ENCODE measurements at regions not wholly inside any gene's neighbourhood (a gene's known extent, or its start where the extent isn't known, plus 50 kb on each side); places are given as distances from the start of the nearest gene placed in this dataset.
"Not testable (repeated sequence)": the region's sequence is repeated elsewhere in the genome, so short reads cannot be mapped to it uniquely, and the experiment has no call there.

DNA sequence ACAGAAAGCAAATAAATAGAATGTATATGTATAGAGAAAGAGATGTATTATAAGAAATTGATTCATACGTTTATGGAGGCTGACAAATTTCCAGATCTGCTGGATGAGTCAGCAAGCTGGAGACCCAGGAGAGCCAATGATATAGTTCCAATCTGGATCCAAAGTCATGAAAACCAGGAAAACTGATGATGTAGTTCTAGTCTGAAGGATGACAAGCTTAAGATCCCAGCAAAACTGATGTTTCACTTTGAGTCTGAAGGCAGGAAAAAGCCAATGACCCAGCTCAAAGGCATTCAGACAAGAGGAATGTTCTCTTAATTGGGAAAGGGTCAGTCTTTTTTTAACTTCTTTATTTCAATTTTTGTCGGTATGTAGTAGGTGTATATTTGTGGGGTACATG lies 102.6 kb downstream of the LHFPL1 start:
- no peak for TF ChIP-seq POLR2A (IDR thresholded peaks at IDR 0.05; ENCODE audit: low read depth, low read length)
- FAIRE-seq = no peak

DNA sequence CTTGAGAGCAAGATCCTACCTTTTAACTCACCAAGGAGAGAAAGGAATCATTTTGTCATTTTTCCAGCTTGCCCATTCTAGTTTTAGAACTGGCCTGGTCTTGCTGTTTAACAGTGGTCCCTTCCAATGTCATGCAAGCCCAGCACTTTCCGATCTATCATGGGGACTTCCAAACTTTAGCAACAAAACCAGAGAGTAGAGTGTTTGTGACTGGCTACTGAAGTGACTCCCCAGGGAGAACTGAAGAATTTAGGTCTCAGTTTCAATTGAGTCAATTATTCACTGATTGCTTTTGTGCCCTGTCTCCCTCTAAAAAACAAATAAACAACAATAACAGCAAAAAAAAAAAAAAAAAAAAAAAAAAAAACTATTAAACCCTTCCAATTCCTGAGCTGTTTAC lies 108.3 kb downstream of the LHFPL1 start:
- no peak for FAIRE-seq
- no peak for TF ChIP-seq POLR2A (IDR thresholded peaks at IDR 0.05; ENCODE audit: low read depth, low read length)
- DNase-seq (ENCODE audit: insufficient read length, low spot score) = no peak

More for the DNA sequence above, 102.6 kb downstream of the LHFPL1 start:
- no peak for DNase-seq (ENCODE audit: insufficient read length, low spot score)

DNA sequence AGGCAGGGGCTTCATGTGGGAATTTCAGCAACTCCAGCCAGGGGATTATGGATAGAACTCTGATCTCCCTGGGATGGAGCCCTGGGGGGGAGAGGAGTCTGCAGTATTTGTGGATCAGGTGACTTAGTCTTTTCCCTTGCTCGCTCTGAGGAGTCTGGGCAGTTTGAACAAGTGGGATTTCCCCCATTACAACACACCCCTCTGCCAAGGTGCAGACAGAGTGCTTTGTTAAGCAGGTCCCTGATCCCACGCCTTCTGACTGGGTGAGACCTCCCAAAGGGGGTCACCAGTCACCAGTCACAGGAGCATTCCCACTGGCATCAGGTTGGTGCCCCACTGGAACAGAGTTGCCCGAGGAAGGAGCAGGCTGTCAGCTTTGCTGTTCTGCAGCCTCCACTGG lies 123.9 kb downstream of the LHFPL1 start:
- TF ChIP-seq POLR2A (IDR thresholded peaks at IDR 0.05; ENCODE audit: low read depth, low read length) = no peak
- DNase-seq (ENCODE audit: insufficient read length, low spot score) (no peak), FAIRE-seq (no peak)

DNA sequence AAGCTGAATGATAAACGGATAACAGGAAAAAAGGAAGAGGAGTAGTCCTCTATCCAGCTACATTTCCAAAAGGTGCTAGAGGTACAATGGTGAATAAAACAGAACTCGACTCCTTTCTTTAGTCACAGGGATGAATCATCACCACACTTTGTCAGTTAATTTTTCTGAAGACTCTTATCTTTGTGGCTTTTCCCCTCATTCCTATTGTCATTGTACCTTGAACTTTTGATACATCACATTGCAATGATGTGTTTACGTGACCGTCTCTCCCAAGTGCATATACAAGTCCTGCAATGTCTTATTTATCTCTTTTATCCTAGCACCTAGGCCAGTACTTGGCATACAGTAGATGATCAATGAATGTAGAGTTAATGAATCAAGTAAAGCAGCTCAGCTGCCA lies 134.7 kb downstream of the LHFPL1 start:
- TF ChIP-seq POLR2A (IDR thresholded peaks at IDR 0.05; ENCODE audit: low read depth, low read length) = no peak
- DNase-seq (ENCODE audit: insufficient read length, low spot score) (no peak), FAIRE-seq (no peak)

DNA sequence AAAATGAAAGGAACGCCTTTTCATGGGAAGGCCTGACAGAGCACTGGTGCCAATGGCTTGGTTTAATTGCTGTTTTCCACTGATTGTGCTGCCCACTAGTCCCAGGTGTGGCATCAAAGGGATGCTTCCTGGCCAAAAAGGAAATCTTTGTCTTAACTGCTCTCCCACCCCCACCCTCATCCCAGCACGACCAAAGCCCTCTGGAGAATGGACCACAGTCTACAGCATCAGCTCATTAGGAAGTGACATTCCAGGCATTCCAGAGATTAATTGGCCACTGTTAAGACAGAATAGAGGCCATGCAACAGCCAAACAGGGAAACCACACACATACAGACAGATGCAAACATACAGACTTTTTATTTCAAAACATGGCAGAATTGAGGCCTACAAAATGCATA lies 143.2 kb downstream of the LHFPL1 start:
- TF ChIP-seq POLR2A (IDR thresholded peaks at IDR 0.05; ENCODE audit: low read depth, low read length) = no peak
- FAIRE-seq (no peak), DNase-seq (ENCODE audit: insufficient read length, low spot score) (no peak)

DNA sequence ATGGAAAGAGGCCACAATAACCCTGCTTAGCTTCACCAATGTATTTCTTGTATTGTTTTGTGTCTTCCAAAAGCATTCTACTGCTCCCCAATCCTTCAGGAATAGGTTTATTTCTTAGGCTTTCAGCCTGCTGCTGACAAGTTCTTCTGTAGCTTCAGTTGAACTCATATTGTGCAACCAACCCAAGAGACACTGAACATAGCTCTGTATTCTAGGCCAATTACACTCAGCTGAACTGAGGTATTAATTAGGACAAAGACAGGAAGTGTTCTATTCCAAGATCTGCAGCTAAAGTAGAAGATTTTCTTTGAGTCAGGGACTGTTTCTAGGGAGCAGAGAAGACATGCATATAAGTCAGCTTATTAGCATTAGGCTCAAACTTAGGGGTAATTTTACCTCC lies 151.8 kb downstream of the LHFPL1 start:
- TF ChIP-seq POLR2A (IDR thresholded peaks at IDR 0.05; ENCODE audit: low read depth, low read length) = no peak
- DNase-seq (ENCODE audit: insufficient read length, low spot score) (no peak), FAIRE-seq (no peak)

DNA sequence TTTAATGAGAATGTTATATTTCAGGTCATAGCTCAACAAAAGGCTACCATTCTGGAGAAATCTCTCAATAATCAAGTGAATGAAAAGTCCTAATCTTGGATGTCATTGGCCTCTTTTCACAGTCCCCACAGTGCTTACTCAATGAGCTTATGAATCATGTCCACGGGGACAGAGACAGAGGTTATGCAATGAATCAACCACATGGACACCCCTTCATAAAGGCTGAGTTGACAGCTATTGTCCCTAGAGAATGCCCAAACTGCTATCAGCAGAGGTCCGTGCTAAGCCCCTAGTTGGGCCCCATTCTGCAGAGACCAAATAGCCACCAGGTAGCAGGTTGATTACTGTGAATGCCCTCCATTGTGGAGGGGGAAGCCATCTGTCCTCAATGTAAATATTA lies 158.1 kb downstream of the LHFPL1 start:
- no peak for FAIRE-seq
- DNase-seq (ENCODE audit: insufficient read length, low spot score) = no peak
- TF ChIP-seq POLR2A (IDR thresholded peaks at IDR 0.05; ENCODE audit: low read depth, low read length) = no peak

DNA sequence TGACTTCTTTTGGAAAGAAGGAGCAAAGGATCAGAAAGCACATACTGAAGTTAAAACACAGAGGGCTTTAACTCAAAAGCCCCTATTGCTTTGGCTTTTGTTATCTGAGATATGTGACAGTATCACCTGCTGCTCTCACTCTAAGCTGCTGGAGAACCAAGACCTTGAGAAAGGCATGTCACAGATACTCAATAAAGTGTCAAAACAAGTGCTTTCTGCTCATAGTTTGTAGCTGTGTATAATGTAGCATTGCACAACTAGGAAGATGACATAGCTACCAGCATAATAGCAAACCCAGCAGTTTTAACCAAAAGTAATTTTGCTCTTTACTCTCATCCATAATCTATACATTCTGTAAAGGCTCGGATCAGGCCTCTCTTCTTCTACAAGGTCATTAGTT lies 159.6 kb downstream of the LHFPL1 start:
- FAIRE-seq (no peak), DNase-seq (ENCODE audit: insufficient read length, low spot score) (no peak)
- TF ChIP-seq POLR2A (IDR thresholded peaks at IDR 0.05; ENCODE audit: low read depth, low read length) = no peak

DNA sequence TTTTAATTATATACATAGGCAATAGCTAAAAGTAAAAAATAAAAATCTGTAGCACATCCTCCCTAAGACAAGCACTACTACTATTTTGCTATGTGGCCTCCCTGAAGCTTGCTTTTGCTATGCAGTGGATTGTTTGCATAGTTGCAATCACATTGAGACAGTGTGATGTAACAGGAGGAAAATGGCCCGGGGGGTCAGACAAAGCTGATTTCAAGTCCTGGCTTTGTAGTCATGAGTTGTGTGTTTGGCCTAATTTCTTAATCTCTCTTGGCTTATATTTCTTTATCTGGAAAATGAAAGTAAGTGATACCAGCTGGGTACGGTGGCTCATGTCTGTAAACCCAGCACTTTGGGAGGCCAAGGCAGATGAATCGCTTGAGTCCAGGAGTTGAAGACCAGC lies 166.6 kb downstream of the LHFPL1 start:
- DNase-seq (ENCODE audit: insufficient read length, low spot score) (no peak), FAIRE-seq (no peak)
- no peak for TF ChIP-seq POLR2A (IDR thresholded peaks at IDR 0.05; ENCODE audit: low read depth, low read length)

DNA sequence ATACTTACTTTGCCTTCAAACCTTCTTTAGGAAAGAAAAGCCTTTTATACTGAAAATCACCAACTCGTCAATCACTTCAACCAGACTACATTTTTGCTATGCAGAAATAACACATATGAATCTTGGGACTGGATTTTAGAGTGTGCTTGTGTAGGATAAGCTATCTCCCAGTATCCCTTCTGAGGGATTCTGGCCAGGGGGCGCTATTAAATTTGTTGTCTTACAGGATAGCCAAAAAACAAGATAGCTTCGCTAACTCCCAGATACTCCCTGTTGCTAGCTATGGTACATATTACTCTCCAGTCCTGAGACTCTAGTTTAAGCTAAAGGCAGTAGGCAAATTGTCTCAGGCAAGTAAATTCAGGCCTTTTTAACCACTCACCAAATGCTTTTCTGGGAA lies 167.2 kb downstream of the LHFPL1 start:
- FAIRE-seq = no peak
- TF ChIP-seq POLR2A (IDR thresholded peaks at IDR 0.05; ENCODE audit: low read depth, low read length) = no peak
- DNase-seq (ENCODE audit: insufficient read length, low spot score) = no peak

DNA sequence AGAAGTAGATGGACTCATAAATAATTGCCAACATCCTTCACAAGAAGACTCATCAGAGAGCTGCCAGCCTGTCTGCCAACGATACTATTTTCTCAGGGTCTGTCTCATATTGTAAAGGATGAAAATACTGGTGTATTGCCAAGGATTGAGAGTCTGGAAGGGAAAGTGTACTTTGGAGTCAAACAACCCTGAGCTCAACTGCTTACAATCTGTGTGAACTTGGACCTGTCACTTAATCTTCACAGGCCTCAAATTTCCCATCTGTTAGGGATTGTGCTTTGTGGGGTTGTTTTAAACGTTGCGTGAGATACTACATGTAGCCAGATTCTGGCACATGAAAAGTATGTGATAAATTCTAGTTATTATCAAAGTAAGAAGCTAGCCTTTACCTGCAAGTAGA lies 169.1 kb downstream of the LHFPL1 start:
- FAIRE-seq (no peak), DNase-seq (ENCODE audit: insufficient read length, low spot score) (no peak)
- TF ChIP-seq POLR2A (IDR thresholded peaks at IDR 0.05; ENCODE audit: low read depth, low read length) = no peak

DNA sequence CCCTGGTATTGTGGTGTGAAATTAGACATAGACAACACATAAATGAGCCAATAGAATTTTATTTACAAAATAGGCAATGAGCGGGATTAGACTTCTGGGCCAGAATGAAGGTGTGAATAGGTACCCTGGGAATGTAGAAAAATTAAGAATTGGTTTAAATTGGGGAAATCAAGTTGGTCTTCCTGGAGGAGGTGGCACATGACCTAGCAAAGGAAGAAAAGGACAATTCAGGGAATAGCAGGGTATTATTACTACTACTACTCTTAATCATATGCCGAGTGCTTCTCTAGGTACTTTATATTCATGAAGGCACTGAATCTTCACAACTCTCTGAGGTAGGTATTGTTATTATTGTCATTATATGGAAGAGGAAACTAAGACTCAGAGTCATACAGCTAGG lies 202.1 kb downstream of the LHFPL1 start:
- DNase-seq (ENCODE audit: insufficient read length, low spot score) (no peak), FAIRE-seq (no peak)
- no peak for TF ChIP-seq POLR2A (IDR thresholded peaks at IDR 0.05; ENCODE audit: low read depth, low read length)

DNA sequence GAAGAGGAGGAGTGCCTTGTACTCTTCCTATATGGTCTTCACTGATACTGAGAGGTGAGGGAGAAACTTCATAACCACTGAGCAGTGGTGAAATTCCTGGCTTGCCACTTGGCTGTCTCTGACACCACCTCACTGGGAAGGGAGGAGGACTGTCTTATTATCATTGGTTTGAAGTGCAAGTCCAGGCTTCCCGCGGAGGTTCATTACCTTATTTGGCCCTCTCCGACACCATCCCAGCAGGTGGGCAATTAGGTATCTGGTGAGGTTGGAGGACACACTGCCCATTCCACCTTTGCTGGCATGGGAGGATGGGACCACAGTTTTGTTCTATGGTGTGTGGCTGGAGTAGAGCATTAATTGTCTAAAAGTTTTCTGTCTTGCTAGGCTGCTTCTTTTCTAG lies 206.1 kb downstream of the LHFPL1 start:
- TF ChIP-seq POLR2A (IDR thresholded peaks at IDR 0.05; ENCODE audit: low read depth, low read length) = no peak
- FAIRE-seq = no peak
- no peak for DNase-seq (ENCODE audit: insufficient read length, low spot score)

DNA sequence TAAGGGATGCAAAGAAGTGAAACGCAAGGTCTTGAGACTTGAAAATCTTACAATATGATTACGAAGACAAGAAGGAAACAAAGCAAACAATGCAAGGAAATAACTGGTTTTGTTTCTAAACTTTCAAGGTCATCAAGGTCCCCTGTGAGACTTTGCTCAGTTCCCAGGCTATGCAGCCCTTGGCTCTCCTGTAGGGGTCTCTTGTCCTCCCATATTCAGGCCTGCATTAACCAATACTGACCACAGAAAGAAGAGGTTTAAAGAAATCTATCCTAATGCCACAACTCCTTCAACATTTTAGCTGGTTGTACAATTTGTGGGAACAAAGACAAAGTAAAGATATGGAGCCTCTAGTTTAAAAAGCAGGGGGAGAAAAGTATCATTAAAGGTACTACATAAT lies 209.2 kb downstream of the LHFPL1 start:
- no peak for FAIRE-seq
- no peak for TF ChIP-seq POLR2A (IDR thresholded peaks at IDR 0.05; ENCODE audit: low read depth, low read length)
- DNase-seq (ENCODE audit: insufficient read length, low spot score) = no peak

DNA sequence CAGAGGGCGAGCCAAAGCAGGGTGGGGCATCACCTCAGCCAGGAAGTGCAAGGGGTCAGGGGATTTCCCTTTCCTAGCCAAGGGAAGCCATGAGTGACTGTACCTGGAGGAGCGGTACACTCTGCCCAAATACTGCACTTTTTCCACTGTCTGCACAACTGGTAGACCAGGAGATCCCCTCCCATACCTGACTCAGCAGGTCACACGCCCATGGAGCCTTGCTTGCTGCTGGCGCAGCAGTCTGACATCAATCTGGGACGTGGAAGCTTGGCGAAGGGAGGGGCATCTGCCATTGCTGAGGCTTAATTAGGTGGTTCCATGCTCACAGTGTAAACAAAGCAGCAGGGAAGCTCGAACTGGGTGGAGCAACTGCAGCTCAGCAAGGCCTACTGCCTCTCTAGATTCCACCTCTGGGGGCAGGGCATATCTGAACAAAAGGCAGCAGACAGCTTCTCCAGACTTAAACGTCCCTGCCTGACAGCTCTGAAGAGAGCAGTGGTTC lies 217.7 kb downstream of the LHFPL1 start:
- DNase-seq (ENCODE audit: insufficient read length, low spot score); FAIRE-seq: not testable (repeated sequence)

DNA sequence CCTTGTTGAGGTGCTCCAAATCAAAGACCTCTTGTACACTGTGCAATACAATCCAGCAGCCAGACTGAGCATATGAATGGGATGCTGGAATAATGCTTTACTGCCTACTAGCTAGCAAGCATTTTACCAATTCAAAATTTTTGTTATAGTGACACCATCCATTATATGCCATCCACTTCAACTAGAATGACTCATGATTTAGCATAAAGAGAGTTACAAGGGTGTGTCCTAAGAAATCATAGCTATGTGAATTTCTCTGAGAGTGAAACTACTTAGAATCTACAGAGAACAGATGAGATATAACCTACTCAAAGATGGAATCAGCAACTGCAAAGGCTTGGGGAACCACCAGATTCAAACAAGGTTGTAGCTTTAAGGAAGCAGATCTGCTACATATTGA lies 221.9 kb downstream of the LHFPL1 start:
- DNase-seq (ENCODE audit: insufficient read length, low spot score) = no peak
- TF ChIP-seq POLR2A (IDR thresholded peaks at IDR 0.05; ENCODE audit: low read depth, low read length) = no peak
- FAIRE-seq = no peak

All from H54 (cell line).